ENCODE measurements at regions not wholly inside any gene's neighbourhood (a gene's known extent, or its start where the extent isn't known, plus 50 kb on each side); places are given as distances from the start of the nearest gene placed in this dataset.

DNA sequence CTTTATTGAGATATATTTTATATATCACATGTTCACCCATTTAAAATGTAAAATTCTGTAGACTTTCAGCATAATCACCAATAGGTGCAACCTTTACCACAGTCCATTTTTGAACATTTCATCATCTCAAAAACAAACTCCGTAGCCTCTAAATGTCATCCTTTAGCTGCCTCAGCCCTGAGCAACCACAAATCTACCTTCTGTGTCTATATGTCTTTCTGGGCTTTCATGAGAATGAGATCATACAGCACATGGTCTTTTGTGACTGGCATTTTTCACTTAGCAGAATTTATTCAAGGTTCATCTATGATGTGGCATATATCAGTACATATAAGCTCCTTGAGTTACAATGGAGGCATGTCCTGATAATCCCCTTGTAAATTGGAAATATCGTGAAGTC is 320.5 kb downstream of the ETS1 start:
- DNase-seq (ENCODE audit: low read depth) = no peak
- no peak overlapping the region for H3K4me3 ChIP-seq (ENCODE audit: low read depth, low read length)
- TF ChIP-seq, protein P1, sequence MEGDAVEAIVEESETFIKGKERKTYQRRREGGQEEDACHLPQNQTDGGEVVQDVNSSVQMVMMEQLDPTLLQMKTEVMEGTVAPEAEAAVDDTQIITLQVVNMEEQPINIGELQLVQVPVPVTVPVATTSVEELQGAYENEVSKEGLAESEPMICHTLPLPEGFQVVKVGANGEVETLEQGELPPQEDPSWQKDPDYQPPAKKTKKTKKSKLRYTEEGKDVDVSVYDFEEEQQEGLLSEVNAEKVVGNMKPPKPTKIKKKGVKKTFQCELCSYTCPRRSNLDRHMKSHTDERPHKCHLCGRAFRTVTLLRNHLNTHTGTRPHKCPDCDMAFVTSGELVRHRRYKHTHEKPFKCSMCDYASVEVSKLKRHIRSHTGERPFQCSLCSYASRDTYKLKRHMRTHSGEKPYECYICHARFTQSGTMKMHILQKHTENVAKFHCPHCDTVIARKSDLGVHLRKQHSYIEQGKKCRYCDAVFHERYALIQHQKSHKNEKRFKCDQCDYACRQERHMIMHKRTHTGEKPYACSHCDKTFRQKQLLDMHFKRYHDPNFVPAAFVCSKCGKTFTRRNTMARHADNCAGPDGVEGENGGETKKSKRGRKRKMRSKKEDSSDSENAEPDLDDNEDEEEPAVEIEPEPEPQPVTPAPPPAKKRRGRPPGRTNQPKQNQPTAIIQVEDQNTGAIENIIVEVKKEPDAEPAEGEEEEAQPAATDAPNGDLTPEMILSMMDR (IDR thresholded peaks at IDR 0.05; ENCODE audit: insufficient read depth, low read length) = no peak

DNA sequence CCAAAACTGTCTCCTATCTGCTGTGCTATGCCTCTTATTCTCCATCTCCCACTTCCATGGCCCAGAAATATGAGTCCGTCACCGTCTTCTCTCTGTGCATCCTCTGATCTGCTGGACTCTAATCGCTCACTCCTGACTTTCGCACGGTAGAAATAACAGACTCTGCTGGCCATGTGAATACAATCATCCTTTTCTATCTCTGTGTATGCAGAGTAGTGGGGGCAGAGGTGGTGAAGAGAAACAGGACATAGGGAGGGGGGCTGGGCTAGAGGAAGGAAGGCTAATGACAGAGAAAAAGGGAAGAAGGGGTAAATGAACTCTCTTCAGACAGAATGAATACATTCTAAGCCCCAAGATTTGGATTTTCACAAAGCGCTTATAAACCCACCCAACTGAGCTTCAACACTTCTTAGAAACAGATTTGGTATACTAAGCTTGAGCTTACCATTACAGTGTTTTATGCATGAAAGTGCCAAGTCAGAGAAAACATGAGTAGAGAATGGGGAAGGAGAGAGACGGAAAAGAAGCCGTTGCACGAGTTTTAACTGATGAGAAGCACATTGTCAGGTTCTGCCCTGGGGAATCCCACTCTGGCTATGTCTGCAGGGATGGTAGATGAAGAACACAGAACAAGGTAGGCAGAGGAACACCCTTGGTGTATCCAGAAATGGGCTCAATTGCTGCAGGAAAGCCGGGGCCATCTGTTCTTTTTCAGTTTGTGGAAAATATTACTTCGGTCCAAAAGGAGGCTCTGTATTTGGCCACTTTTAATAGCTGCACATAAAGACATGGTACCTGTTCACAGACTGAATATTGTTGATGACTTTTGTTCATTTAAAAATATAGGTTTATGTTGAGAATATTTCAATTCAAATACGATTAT is 324.7 kb downstream of the ETS1 start:
- no peak for DNase-seq (ENCODE audit: low read depth)
- H3K4me3 ChIP-seq (ENCODE audit: low read depth, low read length) = no peak overlapping the region
- TF ChIP-seq, protein P1 (IDR thresholded peaks at IDR 0.05; ENCODE audit: insufficient read depth, low read length) = no peak

DNA sequence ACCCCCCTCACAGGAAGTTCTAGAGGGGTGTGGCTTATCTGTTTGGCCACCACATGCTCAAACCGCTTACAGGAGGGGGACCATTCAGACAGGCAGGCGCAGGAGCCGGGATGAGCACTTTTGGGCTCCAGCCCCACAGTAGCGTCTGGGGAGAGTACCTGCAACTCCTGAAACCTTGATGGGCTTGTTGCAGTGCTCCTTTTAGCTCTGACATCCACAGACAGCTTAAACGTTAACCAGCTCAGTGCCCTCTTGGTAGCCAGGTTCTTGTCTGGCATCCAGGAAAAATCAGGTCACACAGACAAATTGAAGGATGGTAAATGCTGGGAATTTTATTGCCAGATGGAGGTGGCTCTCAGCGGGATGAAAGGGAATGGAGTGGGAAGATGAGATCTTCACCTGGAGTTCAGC is 326.3 kb downstream of the ETS1 start:
- H3K4me3 ChIP-seq (ENCODE audit: low read depth, low read length) = no peak overlapping the region
- DNase-seq (ENCODE audit: low read depth) = no peak
- TF ChIP-seq, protein P1 (IDR thresholded peaks at IDR 0.05; ENCODE audit: insufficient read depth, low read length) = no peak

DNA sequence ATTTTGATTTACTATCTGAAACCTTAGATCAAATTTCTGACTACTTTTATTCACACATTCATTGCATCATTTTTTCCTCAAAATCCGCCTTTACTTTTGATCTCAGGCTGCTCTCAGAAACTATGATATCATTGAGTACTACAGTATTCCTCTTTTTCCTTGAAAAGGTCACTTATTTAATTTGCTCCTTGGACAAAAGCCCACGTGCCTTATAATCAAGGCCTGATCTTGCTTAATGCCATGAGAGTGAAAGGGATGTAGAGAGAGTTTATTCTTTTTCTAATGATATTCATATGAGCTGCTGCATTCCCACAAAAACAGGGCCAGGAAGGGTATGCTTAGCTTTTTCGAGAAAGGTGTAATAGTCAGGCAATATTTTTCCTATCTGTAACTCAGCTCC is 327.0 kb downstream of the ETS1 start:
- H3K4me3 ChIP-seq (ENCODE audit: low read depth, low read length) = no peak overlapping the region
- no peak for DNase-seq (ENCODE audit: low read depth)
- TF ChIP-seq, protein P1 (IDR thresholded peaks at IDR 0.05; ENCODE audit: insufficient read depth, low read length) = no peak

DNA sequence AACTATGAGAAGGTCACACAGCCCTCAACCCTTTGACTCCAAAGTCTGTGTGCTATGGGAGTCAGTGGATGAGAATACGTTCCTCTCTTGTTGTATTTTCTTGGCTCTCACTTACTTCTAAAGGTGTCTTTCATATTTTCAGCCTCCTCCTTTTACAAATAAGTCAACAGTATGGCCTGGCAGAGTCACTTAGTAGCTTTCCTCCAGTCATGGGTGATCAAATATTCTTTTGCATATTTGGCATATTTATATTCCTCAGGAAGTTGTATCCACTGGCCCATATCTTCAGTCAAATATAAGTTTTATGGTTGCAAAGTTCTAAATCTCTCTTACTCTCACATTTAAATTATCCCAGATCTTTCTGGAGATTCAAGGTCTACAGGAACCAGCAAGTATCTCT is 327.5 kb downstream of the ETS1 start:
- DNase-seq (ENCODE audit: low read depth) = no peak
- TF ChIP-seq, protein P1 (IDR thresholded peaks at IDR 0.05; ENCODE audit: insufficient read depth, low read length) = no peak
- H3K4me3 ChIP-seq (ENCODE audit: low read depth, low read length) = no peak overlapping the region

DNA sequence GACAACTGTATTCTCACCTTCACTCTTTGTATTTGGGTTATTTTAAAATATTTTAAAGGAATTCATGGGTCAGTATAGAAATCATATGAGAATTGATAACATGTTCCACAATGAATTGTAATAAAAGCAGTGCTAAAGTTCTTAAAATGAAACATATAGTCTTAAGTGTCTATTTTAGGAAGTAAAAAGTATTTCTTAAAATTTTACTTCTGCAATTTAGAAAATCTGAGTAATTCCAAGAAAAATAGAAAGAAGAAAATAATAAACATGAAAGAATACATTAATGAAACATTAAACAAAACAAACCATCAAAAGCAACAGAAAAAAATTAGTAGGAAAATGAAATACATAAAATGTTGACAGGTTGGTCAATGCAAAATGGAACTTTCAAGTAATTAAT is 332.4 kb downstream of the ETS1 start:
- H3K4me3 ChIP-seq (ENCODE audit: low read depth, low read length) = no peak overlapping the region
- TF ChIP-seq, protein P1 (IDR thresholded peaks at IDR 0.05; ENCODE audit: insufficient read depth, low read length) = no peak
- no peak for DNase-seq (ENCODE audit: low read depth)

Measured in fibroblast of the aortic adventitia (primary cell).